Epithelial cell of esophagus (primary cell): ENCODE measurements at regions not wholly inside any gene's neighbourhood (a gene's known extent, or its start where the extent isn't known, plus 50 kb on each side); places are given as distances from the start of the nearest gene placed in this dataset.

Experiments used
- DNase-seq: peaks from one replicate; pipeline ENCODE4 v3.0.0; 2010; ENCODE audit warnings: low read depth
- H3K4me3 ChIP-seq: 2 replicates; pipeline ENCODE4 v1.5.1; 2011; ENCODE audit warnings: mild to moderate bottlenecking, low read length, control low read depth
- CTCF ChIP-seq: IDR thresholded peaks from 2 replicates; pipeline ENCODE4 v1.5.1; 2011; ENCODE audit warnings: low read depth, mild to moderate bottlenecking, low read length, control low read depth, inconsistent platforms; ENCODE audit not compliant: insufficient read depth; ENCODE audit errors: missing control alignments

GRCh38 chr3:147960786-147961185 lies 551.6 kb downstream of the ZIC1 start:
- no peak overlapping the region for H3K4me3 ChIP-seq
- TF ChIP-seq CTCF: no peak
- DNase-seq: no peak

- DNase-seq: no peak
- no peak overlapping the region for H3K4me3 ChIP-seq
- TF ChIP-seq CTCF: no peak
Measured at GRCh38 chr3:147962408-147963164, 553.4 kb downstream of the ZIC1 start.

- H3K4me3 ChIP-seq: no peak overlapping the region
- no peak for TF ChIP-seq CTCF
- DNase-seq: no peak
Measured at GRCh38 chr3:147963711-147964110, 554.5 kb downstream of the ZIC1 start.

GRCh38 chr3:147975165-147975564 lies 566.0 kb downstream of the ZIC1 start:
- DNase-seq: no peak
- TF ChIP-seq CTCF: no peak
- no peak overlapping the region for H3K4me3 ChIP-seq

GRCh38 chr3:147977001-147977400 lies 567.8 kb downstream of the ZIC1 start:
- no peak for DNase-seq
- TF ChIP-seq CTCF: no peak
- H3K4me3 ChIP-seq: no peak overlapping the region

GRCh38 chr3:147987549-147987948 lies 578.4 kb downstream of the ZIC1 start:
- DNase-seq: no peak
- TF ChIP-seq CTCF: no peak
- H3K4me3 ChIP-seq: no peak overlapping the region

- no peak for TF ChIP-seq CTCF
- no peak for DNase-seq
- no peak overlapping the region for H3K4me3 ChIP-seq
Measured at GRCh38 chr3:147989344-147989743, 580.2 kb downstream of the ZIC1 start.
